ENCODE measurements at regions not wholly inside any gene's neighbourhood (a gene's known extent, or its start where the extent isn't known, plus 50 kb on each side); places are given as distances from the start of the nearest gene placed in this dataset.

GRCh38 chr2:38218591-38218991 is 142.6 kb upstream of the CYP1B1 start (continued):
- TF ChIP-seq ARID3B (CRISPR knock-in tag; IDR thresholded peaks at IDR 0.05; ENCODE audit: borderline replicate concordance) (no peak), ZC3H11A (IDR thresholded peaks at IDR 0.05; ENCODE audit: low read depth, low read length) (no peak), ZNF445 (CRISPR knock-in tag; IDR thresholded peaks at IDR 0.05; ENCODE audit: low read depth) (no peak), MAFG (tag; conservative IDR thresholded peaks at IDR 0.05) (no peak)

DNA sequence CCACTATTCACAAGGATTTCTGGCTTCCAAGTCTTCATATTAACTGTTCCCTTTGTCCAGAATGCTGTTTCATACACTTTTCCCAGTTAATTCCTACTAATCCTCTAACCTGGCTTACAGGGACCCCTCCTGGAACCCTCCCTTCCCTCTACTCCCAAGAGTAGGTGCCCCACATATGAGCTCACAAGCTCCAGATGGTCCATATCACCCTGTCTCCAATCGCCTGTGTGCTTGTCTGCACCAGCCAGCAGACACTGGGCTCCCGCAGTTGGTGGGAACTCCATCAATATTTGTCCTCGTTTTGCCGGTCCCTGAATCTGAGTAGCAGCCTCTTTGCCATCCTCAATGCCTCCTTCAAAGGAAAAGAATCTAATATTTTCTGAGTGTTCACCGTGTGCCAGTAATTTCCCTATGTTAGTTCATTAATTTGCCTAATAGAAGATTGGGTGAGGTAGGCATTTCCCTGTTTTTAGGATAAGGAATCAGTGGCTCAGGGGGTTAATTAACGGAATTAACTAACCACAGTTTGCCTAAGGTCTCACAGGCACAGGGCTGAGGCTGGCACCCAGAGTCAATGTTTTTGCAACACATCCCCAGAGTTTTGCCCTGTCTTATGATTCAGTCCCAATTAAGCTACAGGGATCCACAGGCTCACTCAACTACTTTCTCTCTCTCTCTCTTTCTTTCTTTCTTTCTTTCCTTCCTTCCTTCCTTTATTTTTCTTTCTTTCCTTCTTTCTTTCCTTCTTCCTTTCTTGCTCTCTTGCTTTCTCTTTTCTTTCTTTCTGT is 141.6 kb upstream of the CYP1B1 start:
- FAIRE-seq (no peak), ATAC-seq (no peak), DNase-seq (ENCODE audit: extremely low read depth in 1 of 4, low spot score in 3 of 4) (no peak)
- no TSS peak for BruUV-seq (replicated peaks)
- Histone ChIP-seq H2AFZ (ENCODE audit: low read depth, low read length) (no peak overlapping the region), H3K4me3 (no peak overlapping the region), H3K79me2 (ENCODE audit: control insufficient read depth, insufficient read depth, low read length) (no peaks in the 10 kb centered on the region), H3K36me3 (ENCODE audit: control insufficient read depth, insufficient read depth, low read length) (no peaks in the 10 kb centered on the region), H4K20me1 (replicated peaks; ENCODE audit: control insufficient read depth, insufficient read depth, low read length) (no peaks in the 10 kb centered on the region), H3K9me1 (ENCODE audit: control insufficient read depth, insufficient read depth, low read length) (no peaks in the 10 kb centered on the region), H3K4me1 (replicated peaks in 1 of 2; ENCODE audit: control insufficient read depth in 2 of 2, insufficient read depth in 2 of 2, low read length in 2 of 2) (no peaks in the 10 kb centered on the region; a peak in 2 of 5 replicates), H3K4me2 (ENCODE audit: insufficient read depth, low read length) (no peak overlapping the region), H3K27me3 (ENCODE audit: control insufficient read depth in 2 of 2, insufficient read depth in 2 of 2, low read length in 2 of 2) (peaks cover 8 to 22% of the 10 kb centered on the region in 2 experiments; a peak in 4 of 5 replicates), H3K27ac (ENCODE audit: extremely low read depth, low read depth, low read length) (no peak overlapping the region), H3K9me3 (replicated peaks; ENCODE audit: control insufficient read depth, insufficient read depth, low read depth, low read length) (no peaks in the 10 kb centered on the region), H3K9ac (ENCODE audit: insufficient read depth in 1 of 2, low read depth in 2 of 2, low read length in 2 of 2) (no peak overlapping the region)
- CTCF ChIA-PET (ENCODE audit: low intra/inter-chr PET ratio), result no interaction called here
- in situ Hi-C loops (cut with MboI), result no loop called here
- TF ChIP-seq ETV5 (CRISPR knock-in tag; IDR thresholded peaks at IDR 0.05; ENCODE audit: low read depth) (no peak), SAP30 (IDR thresholded peaks at IDR 0.05; ENCODE audit: borderline replicate concordance, insufficient read depth, low read depth, low read length, poor library complexity, severe bottlenecking) (no peak), CSDE1 (IDR thresholded peaks at IDR 0.05) (no peak), MCM3 (IDR thresholded peaks at IDR 0.05) (no peak), ZC3H8 (IDR thresholded peaks at IDR 0.05) (no peak), TAF9B (IDR thresholded peaks at IDR 0.05; ENCODE audit: partially characterized antibody) (no peak), ZNF384 (IDR thresholded peaks at IDR 0.05; ENCODE audit: low read depth, low read length) (no peak)
- WGBS (ENCODE audit: insufficient coverage, low coverage, missing lambda C conversion rate), result 5% methylated on average over 6 of the region's 6 CpGs
- POLR2A ChIA-PET, result no interaction called here
- intact Hi-C loops (cut with micrococcal nuclease), result no loop called here

All from K562 (cell line).